ENCODE measurements at regions not wholly inside any gene's neighbourhood (a gene's known extent, or its start where the extent isn't known, plus 50 kb on each side); places are given as distances from the start of the nearest gene placed in this dataset.
"Not testable (repeated sequence)": the region's sequence is repeated elsewhere in the genome, so short reads cannot be mapped to it uniquely, and the experiment has no call there.

- DNase-seq = no peak
Measured at GRCh38 chr4:12562476-12563140, 921.5 kb downstream of the RAB28 start.

- DNase-seq = no peak
Measured at GRCh38 chr4:12562021-12562420, 922.1 kb downstream of the RAB28 start.

GRCh38 chr4:12555011-12555410, 929.1 kb downstream of the RAB28 start:
- DNase-seq = no peak

- no peak for DNase-seq
Measured at GRCh38 chr4:12548678-12549077, 935.5 kb downstream of the RAB28 start.

GRCh38 chr4:12545812-12546211, 938.3 kb downstream of the RAB28 start:
- DNase-seq = no peak

- DNase-seq = no peak
Measured at GRCh38 chr4:12538162-12538561, 946.0 kb downstream of the RAB28 start.

GRCh38 chr4:12534684-12535083, 949.5 kb downstream of the RAB28 start:
- no peak for DNase-seq

GRCh38 chr4:12519426-12519825, 964.7 kb downstream of the RAB28 start:
- DNase-seq = no peak

- no peak for DNase-seq
Measured at GRCh38 chr4:12507868-12508481, 976.2 kb downstream of the RAB28 start.

GRCh38 chr4:12500409-12500808, 983.7 kb downstream of the RAB28 start:
- DNase-seq = no peak

GRCh38 chr4:12499693-12500092, 984.4 kb downstream of the RAB28 start:
- no peak for DNase-seq

- no peak for DNase-seq
Measured at GRCh38 chr4:12495211-12495610, 988.9 kb downstream of the RAB28 start.

- DNase-seq = no peak
Measured at GRCh38 chr4:12492730-12493393, 991.3 kb downstream of the RAB28 start.

- DNase-seq = no peak
Measured at GRCh38 chr4:12488672-12489071, 995.5 kb downstream of the RAB28 start.

GRCh38 chr4:12487000-12487399, 997.1 kb downstream of the RAB28 start:
- DNase-seq = no peak

GRCh38 chr4:12472087-12472486, 1012.1 kb downstream of the RAB28 start:
- no peak for DNase-seq

GRCh38 chr4:12471193-12471592, 1012.9 kb downstream of the RAB28 start:
- no peak for DNase-seq

- DNase-seq = not testable (repeated sequence)
Measured at GRCh38 chr4:12461576-12461975, 1022.6 kb downstream of the RAB28 start.

- no peak for DNase-seq
Measured at GRCh38 chr4:12459126-12459525, 1025.0 kb downstream of the RAB28 start.

- no peak for DNase-seq
Measured at GRCh38 chr4:12458621-12459020, 1025.5 kb downstream of the RAB28 start.

- DNase-seq = no peak
Measured at GRCh38 chr4:12452291-12452690, 1023.6 kb upstream of the HS3ST1 start.

- DNase-seq = no peak
Measured at GRCh38 chr4:12447451-12447850, 1018.8 kb upstream of the HS3ST1 start.

GRCh38 chr4:12446657-12447185, 1018.0 kb upstream of the HS3ST1 start:
- DNase-seq = no peak

- no peak for DNase-seq
Measured at GRCh38 chr4:12446256-12446655, 1017.6 kb upstream of the HS3ST1 start.
